H1 (cell line): ENCODE measurements at regions not wholly inside any gene's neighbourhood (a gene's known extent, or its start where the extent isn't known, plus 50 kb on each side); places are given as distances from the start of the nearest gene placed in this dataset.

ENCODE experiments used
- CBX5 ChIP-seq: fragments of 300-800, 300-1000 bp; sonication (generic); IDR thresholded peaks from 2 replicates; pipeline ENCODE4 v1.7.1; 2016; ENCODE audit warnings: antibody characterized with exemption, low read length, low read depth
- CHD7 ChIP-seq: fragments of 300-600 bp; sonication (generic); IDR thresholded peaks from 2 replicates; pipeline ENCODE4 v1.7.1; 2012; ENCODE audit warnings: low read length, moderate library complexity, mild to moderate bottlenecking, inconsistent platforms; ENCODE audit not compliant: insufficient replicate concordance
- EGR1 ChIP-seq: IDR thresholded peaks from 2 replicates; pipeline ENCODE4 v1.6.1; 2011; ENCODE audit warnings: low read depth, low read length, borderline replicate concordance
- MAFK ChIP-seq: IDR thresholded peaks from 2 replicates; pipeline ENCODE4 v1.6.1; 2012; ENCODE audit warnings: low read depth, mild to moderate bottlenecking, improper control_type of control experiment, low read length
- PHF8 ChIP-seq: fragments of 200-600 bp; sonication (generic); conservative IDR thresholded peaks from 2 replicates; pipeline ENCODE4 v1.7.1; 2012; ENCODE audit warnings: low read depth, mild to moderate bottlenecking, inconsistent platforms, low read length, moderate library complexity
- RAD21 ChIP-seq, 2 experiments: IDR thresholded peaks in 1 of 2; conservative IDR thresholded peaks in 1 of 2; 2 replicates each; pipeline ENCODE4 v1.6.1; 2011; ENCODE audit warnings: low read depth in 2 of 2, low read length in 2 of 2, improper control_type of control experiment in 1 of 2, inconsistent platforms in 1 of 2, mild to moderate bottlenecking in 1 of 2, moderate library complexity in 1 of 2
- RNF2 ChIP-seq: fragments of 200-900, 300-1000 bp; sonication (generic); IDR thresholded peaks from 2 replicates; pipeline ENCODE4 v1.7.1; 2016; ENCODE audit warnings: borderline replicate concordance, low read depth, mild to moderate bottlenecking, antibody characterized with exemption, low read length; ENCODE audit not compliant: poor library complexity, severe bottlenecking; ENCODE audit errors: missing control alignments
- SP1 ChIP-seq: IDR thresholded peaks from 2 replicates; pipeline ENCODE4 v1.6.1; 2011; ENCODE audit warnings: low read depth, low read length
- TCF12 ChIP-seq: IDR thresholded peaks from 2 replicates; pipeline ENCODE4 v1.6.1; 2011; ENCODE audit warnings: low read depth, mild to moderate bottlenecking, low read length
- USF2 ChIP-seq: IDR thresholded peaks from 2 replicates; pipeline ENCODE4 v1.6.1; 2011; ENCODE audit warnings: low read length, improper control_type of control experiment

GRCh38 chrY:12651095-12651494 is 49.9 kb upstream of the USP9Y start (continued):
- TF ChIP-seq CHD7 (no peak), EGR1 (no peak), RNF2 (no peak), TCF12 (no peak), USF2 (no peak), PHF8 (no peak), CBX5 (no peak), RAD21 (IDR thresholded peaks at IDR 0.05 in 1 of 2, conservative IDR thresholded peaks at IDR 0.05 in 1 of 2; ENCODE audit: low read depth in 2 of 2, low read length in 2 of 2) (no peak), MAFK (no peak), SP1 (no peak)
